HL-60 (cell line): ENCODE measurements at regions not wholly inside any gene's neighbourhood (a gene's known extent, or its start where the extent isn't known, plus 50 kb on each side); places are given as distances from the start of the nearest gene placed in this dataset.
"Not testable (repeated sequence)": the region's sequence is repeated elsewhere in the genome, so short reads cannot be mapped to it uniquely, and the experiment has no call there.

Experiments used
- DNase-seq, 2 experiments: peaks; one replicate each; pipeline ENCODE4 v3.0.0-alpha.2; 2010 to 2020; ENCODE audit warnings: low read depth in 1 of 2, low spot score in 1 of 2
- H3K27ac ChIP-seq: fragments of 250-450 bp; sonication (Bioruptor Pico); replicated peaks from 2 replicates; pipeline ENCODE4 v1.5.1; 2020; ENCODE audit warnings: mild to moderate bottlenecking, moderate library complexity
- H3K27me3 ChIP-seq: fragments of 250-450 bp; sonication (Bioruptor Pico); 2 replicates; pipeline ENCODE4 v1.5.1; 2021; ENCODE audit warnings: mild to moderate bottlenecking, moderate library complexity; ENCODE audit not compliant: insufficient read depth, poor library complexity, severe bottlenecking
- H3K4me3 ChIP-seq: replicated peaks from 2 replicates; pipeline ENCODE4 v1.5.1; 2011; ENCODE audit warnings: mild to moderate bottlenecking, control low read depth, low read length; ENCODE audit not compliant: insufficient read depth

- H3K27me3 ChIP-seq, DNase-seq, H3K4me3 ChIP-seq, H3K27ac ChIP-seq: not testable (repeated sequence)
These were observed 138.8 kb upstream of the TPTE start for GRCh38 chr21:10382580-10382979.

- H3K4me3 ChIP-seq, H3K27me3 ChIP-seq, H3K27ac ChIP-seq, DNase-seq: not testable (repeated sequence)
These were observed 137.8 kb upstream of the TPTE start for GRCh38 chr21:10383571-10383970.

GRCh38 chr21:10384304-10384861, 137.0 kb upstream of the TPTE start:
- not testable (repeated sequence) for H3K27me3 ChIP-seq, H3K4me3 ChIP-seq, H3K27ac ChIP-seq, DNase-seq

- not testable (repeated sequence) for DNase-seq, H3K27me3 ChIP-seq, H3K4me3 ChIP-seq, H3K27ac ChIP-seq
These were observed 136.2 kb upstream of the TPTE start for GRCh38 chr21:10385202-10385601.

- not testable (repeated sequence) for H3K27ac ChIP-seq, DNase-seq, H3K27me3 ChIP-seq, H3K4me3 ChIP-seq
These were observed 135.4 kb upstream of the TPTE start for GRCh38 chr21:10385898-10386527.

GRCh38 chr21:10387692-10388450, 133.5 kb upstream of the TPTE start:
- H3K27me3 ChIP-seq, DNase-seq, H3K4me3 ChIP-seq, H3K27ac ChIP-seq: not testable (repeated sequence)

GRCh38 chr21:10388625-10389024, 132.8 kb upstream of the TPTE start:
- H3K4me3 ChIP-seq, H3K27ac ChIP-seq, H3K27me3 ChIP-seq, DNase-seq: not testable (repeated sequence)

GRCh38 chr21:10392301-10392700, 129.1 kb upstream of the TPTE start:
- H3K27ac ChIP-seq, H3K4me3 ChIP-seq, H3K27me3 ChIP-seq, DNase-seq: not testable (repeated sequence)

- H3K27ac ChIP-seq, DNase-seq, H3K4me3 ChIP-seq, H3K27me3 ChIP-seq: not testable (repeated sequence)
These were observed 125.4 kb upstream of the TPTE start for GRCh38 chr21:10395963-10396362.

- DNase-seq = not testable (repeated sequence)
These were observed 123.9 kb upstream of the TPTE start for GRCh38 chr21:10397495-10397915.

GRCh38 chr21:10398692-10399489, 122.5 kb upstream of the TPTE start:
- not testable (repeated sequence) for H3K4me3 ChIP-seq, DNase-seq, H3K27ac ChIP-seq, H3K27me3 ChIP-seq

More at GRCh38 chr21:10397495-10397915, 123.9 kb upstream of the TPTE start:
- not testable (repeated sequence) for H3K27me3 ChIP-seq, H3K27ac ChIP-seq, H3K4me3 ChIP-seq

GRCh38 chr21:10400622-10401361, 120.6 kb upstream of the TPTE start:
- not testable (repeated sequence) for H3K27ac ChIP-seq, H3K4me3 ChIP-seq, H3K27me3 ChIP-seq, DNase-seq

GRCh38 chr21:10402461-10402860, 118.9 kb upstream of the TPTE start:
- not testable (repeated sequence) for H3K27ac ChIP-seq, H3K27me3 ChIP-seq, DNase-seq, H3K4me3 ChIP-seq

- H3K27me3 ChIP-seq, DNase-seq, H3K4me3 ChIP-seq, H3K27ac ChIP-seq: not testable (repeated sequence)
These were observed 116.1 kb upstream of the TPTE start for GRCh38 chr21:10405331-10405730.
